CD4-positive, alpha-beta T cell treated with Interleukin-15 for 4 hours (primary cell): ENCODE measurements at regions not wholly inside any gene's neighbourhood (a gene's known extent, or its start where the extent isn't known, plus 50 kb on each side); places are given as distances from the start of the nearest gene placed in this dataset.
"Not testable (repeated sequence)": the region's sequence is repeated elsewhere in the genome, so short reads cannot be mapped to it uniquely, and the experiment has no call there.

Experiments
- DNase-seq: peaks from one replicate; pipeline ENCODE4 v3.0.0-alpha.2; 2020; ENCODE audit warnings: low spot score

DNA sequence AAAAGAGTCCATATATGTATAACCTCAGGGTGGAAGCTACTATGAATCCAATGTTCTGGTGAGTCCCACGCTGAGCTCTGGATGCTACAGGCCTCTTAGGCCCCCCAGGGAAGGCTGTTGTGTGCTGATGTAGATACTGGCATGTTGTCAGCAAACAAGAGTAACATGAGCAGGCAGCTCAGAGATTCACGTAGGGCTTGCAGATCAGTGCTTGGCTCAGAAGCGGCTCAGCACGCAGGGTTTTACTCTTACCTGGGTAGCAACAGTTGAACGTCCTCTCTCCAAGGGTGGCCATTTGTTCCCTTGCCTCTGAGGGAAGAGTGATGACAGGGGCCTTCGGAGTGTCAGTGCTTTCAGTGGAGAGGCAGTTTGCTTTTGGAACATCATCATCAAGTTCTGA is 93.4 kb downstream of the ZFP64 start:
- DNase-seq = no peak

DNA sequence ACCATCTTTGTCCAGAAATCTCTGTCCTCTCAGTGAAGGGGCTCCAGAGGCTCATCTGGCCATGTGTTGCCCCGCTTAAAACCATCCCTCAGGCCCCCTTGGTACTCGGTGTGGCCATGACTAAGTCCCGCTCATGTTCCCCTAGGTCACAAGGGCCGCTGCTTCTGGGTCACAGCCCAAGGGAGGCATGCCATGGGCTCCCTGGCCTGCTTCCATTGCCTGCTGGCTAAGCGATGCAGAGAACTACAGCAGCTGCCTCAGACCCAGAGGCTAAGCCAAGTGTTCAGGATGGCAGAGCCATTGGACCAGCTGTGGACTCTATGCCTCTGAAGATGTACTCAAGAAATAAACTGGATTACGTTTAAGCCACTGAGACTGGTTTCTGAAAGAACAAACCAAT is 95.5 kb downstream of the ZFP64 start:
- no peak for DNase-seq

DNA sequence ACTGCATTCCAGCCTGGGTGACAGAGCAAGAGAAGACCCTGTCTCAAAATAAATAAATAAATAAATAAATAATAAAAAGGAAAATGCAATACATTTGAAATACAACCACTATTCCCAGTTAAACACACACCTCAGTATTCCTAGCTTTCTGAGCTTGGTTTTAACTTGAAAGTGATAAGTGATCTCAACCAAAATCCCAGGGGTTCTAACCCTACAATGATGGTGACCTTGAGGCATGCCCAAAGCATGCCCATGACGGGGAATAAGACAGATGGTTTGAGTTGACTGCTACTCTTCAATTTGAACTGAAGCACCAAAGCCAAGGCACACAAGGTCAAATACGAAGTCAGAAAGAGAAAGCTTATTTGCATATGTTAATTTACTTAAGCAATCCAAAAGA is 96.9 kb downstream of the ZFP64 start:
- DNase-seq = no peak

DNA sequence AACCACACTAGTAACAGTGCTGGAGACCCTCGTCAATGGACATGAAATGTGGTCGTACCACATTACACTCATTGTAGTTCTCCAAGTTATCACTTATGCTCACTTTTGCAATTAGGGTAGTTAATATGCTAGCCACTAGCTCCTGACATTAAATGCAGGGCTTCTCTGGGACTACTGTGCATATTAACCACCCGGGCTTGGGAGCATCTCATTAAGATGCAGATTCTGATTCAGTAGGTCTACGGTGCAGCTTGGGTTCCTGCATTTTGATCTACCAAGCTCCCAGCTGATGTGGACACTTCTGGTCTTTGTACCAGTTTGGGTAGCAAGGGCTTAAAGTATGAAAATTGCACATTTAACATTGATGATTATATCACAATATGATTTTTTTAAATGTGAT is 98.0 kb downstream of the ZFP64 start:
- no peak for DNase-seq

DNA sequence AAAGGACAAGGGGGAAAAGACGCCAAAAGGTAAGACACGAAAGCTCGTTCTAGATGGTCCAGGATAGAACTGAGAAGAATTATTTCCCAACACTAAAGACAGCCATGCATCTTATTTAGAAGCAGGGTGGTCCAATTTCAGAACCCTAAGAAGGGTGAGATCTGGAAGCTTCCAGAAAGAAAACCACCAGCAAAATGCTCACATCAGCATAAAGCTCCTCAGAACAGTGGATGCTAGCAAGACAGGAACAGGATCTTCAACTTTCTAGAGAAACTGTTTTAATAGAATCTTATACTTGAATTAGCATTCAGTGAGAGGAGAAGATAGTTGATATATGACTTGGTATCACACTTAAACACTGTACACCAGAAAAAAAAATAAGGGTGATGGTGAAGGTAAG is 101.5 kb downstream of the ZFP64 start:
- DNase-seq = no peak

DNA sequence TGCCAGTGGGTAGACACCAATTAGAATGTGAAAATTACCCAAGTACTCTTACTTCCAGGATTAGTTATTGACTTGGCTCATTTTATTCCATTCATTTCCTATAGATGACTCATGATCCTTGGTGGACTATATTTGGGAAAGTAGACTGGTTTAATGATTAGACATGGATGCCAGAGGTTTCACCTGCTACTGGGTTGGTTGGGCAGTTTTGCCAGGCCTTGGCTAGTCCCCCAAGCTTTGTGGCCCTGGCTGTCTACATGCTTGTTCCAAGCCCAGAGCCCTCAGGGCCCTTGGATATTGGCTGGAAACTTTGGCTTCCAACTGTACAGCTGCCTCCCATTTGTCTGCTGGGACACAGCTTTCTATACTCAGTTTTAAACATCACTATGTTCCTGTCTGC is 104.1 kb downstream of the ZFP64 start:
- DNase-seq = no peak

DNA sequence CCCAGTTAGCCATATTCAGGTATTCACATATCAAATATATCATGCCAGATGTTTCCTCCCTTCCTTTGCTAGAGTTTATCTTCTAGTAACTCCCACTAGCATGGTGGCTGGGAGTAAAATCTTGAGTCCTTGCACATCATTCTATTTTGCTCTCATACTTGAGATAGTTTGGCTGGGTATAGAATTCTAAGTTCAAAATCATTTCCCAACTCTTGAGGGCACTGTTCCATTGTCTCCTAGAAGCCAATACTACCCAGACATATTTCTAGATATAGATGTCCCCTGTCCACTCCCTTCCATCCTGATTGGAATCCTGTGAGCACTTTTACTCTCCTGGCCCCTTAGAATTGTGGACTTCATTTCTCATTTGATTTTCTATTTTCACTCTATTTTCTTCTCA is 104.7 kb downstream of the ZFP64 start:
- DNase-seq = no peak

DNA sequence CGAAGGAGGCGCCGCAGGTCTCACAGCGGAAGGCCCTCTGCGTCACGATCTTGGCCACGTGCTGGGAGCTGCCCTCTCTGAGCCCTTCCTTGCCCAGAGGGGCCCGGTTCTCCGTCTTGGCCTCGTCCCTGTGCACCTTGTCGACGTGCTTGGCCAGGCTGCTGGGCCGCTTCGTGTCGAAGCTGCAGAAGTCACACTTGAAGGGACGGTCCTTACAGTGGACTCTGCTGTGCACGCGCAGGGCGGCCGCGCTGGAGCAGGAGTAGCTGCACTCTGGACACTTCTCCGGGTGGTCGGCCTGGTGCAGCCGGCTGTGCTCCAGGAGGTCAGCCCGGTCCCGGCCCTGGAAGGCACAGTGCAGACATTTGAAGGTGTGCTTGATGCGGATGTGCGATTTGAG is 106.9 kb downstream of the ZFP64 start:
- DNase-seq = no peak

DNA sequence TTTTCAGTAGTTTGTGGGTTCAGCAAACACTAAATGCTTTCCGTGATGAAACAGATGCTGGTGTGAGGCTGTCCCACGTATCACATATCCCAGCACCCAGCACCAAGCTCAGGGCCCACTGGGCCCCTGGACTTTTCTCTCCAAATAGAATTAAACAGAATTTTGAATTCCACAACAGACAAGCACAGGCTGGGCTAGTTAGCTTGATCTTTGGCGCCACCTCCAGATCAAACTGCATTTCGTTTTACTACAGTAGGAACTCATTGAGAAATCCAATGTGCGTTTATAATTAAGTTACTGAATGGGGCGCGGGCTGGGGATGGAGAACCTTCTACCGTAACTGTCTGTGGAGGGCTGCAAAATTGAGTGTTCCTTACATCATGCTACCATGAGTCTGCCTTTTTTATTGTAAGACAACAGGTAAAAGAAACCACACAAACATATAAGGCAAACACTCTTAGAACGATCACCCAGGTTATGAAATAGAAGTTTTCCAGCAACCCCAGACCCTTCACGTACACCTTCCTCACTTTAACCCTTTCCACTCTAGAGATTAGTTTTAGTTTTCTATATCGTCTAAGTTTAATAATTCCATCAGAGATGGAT is 107.8 kb downstream of the ZFP64 start:
- peak; percentile 46 for DNase-seq

DNA sequence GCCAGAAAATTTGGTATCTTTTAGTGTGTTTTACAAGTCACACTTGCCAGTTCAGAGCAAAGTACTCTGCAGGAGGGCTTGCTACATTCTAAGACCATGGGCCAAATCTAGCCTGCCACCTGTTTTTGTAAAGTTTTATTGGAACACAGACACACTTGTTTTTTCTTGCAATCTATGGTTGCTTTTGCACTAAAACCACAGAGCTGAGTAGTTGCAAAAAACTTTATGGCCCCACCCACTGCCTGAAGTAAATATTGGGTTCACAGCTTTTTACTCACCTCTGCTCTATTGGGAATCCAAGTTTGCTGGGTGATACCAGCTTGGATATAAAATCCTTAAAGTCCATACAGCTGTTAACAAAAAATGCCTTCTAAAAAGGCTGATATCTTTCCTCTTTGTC is 109.0 kb downstream of the ZFP64 start:
- DNase-seq = peak; percentile 5

DNA sequence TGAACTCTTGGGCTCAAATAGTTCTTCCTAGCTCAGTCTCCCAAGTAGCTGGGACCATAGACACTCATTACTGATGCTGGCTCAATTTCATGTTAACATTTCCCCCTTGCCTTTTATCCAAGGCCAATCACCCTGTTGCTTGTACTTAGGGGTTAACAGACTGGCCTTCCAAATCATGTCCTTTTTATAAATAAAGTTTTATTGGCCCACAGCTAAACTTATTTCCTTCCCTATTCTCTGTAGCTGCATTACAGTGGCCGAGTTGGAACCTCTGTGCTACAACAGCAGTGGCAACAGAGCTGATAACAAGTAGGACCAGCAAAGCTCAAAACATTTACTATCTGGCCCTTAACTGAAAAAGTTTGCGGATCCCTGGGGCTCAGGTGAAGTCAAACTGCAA is 109.8 kb downstream of the ZFP64 start:
- no peak for DNase-seq

DNA sequence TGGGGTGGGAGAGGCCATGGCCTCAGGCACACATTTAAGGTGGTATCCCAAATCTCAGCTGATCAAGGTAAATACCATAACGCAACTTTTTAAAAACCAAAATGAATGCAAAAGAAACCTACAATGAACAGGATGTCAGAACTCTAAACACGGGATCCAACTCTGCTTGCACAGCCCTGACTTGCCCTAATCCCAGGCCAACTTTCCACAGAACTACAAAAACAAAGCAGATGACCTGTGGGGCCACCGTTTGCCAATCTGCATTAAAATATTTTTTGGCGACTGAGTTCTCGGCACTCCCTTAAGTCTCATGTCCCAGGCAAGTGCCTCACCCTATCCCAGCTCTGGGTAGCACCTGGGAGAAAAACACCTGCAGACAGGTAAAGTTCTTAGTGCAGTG is 110.5 kb downstream of the ZFP64 start:
- DNase-seq = no peak

DNA sequence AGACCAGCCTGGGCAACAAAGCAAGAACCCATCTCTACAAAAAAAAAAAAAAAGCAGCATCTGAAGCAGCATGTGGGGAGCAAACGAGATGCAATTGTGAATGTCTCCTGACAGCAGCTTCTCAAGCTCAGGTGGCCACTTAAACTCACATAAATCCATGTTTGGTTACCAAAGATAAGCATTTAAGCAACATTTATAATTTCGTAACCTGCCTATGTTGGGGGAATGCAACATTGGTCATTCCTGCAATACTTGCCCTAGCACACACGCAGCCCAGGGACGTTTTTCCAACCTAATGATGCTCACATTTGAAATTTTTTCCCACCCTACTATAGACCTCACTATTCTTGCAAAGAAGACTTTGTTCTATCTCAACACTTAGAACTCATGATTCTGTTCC is 113.3 kb downstream of the ZFP64 start:
- DNase-seq = no peak

DNA sequence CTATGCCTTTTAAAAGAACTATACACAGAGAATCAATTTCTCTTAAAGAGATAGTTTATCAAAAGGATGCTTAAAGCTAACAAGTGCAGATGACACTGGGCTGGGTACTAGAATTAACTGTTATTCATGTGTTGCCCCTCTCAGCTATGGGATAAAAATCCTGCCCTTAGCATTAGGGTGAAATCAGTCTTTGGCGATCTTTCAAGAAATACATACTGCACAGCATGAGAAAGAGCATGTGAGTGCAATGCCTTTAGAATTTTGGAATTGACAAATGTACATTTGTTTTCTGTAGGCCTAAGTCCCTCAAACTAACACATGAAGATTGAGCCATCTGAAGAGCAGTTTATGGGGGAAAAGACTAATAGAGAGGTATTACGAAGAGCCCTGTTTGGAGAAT is 115.4 kb downstream of the ZFP64 start:
- no peak for DNase-seq

DNA sequence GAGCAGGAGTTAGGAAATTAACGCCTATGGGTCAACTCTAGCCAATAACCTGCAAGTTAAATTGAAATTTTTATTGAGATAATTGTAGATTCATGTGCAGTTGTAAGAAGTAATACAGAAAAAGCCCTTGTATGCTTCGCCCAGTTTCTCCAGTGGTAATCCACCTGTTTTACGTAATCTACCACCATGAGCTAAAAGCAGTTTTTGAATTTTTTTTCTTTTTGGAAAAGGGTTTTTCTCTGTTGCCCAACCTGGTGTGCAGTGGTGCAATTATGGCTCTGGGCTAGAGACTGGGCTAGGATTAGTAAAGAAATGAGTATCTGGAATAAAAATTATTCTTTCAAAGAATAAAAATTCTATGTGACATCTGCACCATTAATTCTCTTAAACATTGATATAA is 116.2 kb downstream of the ZFP64 start:
- DNase-seq = no peak

DNA sequence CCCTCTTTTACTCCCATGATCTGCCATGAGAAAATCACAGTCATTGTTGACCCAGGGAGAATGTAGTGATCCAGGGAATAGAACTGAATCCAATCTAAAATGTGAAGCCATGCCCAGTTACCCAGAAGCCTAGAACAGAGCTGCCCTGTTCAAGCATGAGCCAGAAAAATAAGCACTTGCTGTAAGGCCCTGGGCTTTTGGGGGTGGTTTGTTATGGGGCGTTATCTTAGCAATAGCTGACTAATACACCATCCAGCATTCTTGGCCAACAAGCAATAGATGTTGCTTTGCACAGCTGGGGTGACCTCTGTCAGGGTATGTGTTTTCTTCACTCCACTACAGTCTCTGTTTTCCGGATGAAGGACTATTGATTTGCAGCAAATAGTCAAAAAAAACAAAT is 120.4 kb downstream of the ZFP64 start:
- DNase-seq = no peak

DNA sequence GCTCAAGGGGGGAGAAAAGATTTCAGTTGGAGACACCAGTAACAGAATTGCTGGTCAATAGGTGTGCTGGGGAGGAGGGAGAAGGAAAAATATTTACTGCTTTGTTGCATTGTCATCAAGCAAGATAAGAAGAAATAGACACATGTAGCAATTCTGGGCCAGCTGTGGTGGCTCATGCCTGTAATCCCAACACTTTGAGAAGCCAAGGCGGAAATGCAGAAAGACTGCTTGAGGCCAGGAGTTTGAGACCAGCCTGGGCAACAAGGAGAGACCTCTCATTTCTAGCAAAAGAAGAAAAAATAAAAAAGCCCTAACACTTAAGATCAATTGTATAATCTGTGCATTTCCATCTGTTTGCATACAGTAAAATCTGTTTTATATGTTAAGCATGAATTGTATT is 126.6 kb downstream of the ZFP64 start:
- DNase-seq = no peak

DNA sequence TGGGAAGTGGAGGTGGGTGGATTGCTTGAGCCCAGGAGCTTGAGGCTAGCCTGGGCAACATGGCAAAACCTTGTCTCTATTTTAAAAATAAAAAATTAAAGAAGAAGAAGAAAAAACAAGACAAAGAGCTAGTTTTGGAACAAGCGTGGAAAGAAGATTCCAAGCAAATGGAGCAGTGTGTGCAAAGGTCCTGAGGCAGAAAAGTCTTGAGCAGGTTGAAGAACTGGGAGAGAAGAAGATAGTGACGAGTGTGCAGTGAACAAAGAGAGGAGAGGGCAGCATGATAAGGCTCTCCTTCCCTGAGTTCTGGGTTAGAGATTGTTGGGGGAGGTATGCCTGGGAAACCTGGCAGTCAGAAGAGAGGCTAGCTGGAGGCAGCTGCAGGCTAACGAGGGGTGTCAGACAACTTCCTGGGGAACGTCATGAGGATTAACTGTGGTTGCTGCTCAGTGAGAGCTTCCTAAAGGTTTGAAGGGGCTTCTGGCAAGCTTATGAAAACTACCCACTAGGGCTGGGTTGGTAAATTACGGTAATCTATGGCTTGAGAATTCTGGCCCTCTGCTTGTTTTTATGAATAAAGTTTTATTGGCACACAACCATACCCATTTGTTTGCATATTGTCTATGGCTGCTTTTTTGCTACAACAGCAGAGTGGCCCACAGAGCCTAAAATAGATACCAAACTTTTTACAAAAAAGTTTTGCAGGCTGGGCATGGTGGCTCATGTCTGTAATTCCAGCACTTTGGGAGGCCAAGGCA is 128.9 kb downstream of the ZFP64 start:
- no peak for DNase-seq

DNA sequence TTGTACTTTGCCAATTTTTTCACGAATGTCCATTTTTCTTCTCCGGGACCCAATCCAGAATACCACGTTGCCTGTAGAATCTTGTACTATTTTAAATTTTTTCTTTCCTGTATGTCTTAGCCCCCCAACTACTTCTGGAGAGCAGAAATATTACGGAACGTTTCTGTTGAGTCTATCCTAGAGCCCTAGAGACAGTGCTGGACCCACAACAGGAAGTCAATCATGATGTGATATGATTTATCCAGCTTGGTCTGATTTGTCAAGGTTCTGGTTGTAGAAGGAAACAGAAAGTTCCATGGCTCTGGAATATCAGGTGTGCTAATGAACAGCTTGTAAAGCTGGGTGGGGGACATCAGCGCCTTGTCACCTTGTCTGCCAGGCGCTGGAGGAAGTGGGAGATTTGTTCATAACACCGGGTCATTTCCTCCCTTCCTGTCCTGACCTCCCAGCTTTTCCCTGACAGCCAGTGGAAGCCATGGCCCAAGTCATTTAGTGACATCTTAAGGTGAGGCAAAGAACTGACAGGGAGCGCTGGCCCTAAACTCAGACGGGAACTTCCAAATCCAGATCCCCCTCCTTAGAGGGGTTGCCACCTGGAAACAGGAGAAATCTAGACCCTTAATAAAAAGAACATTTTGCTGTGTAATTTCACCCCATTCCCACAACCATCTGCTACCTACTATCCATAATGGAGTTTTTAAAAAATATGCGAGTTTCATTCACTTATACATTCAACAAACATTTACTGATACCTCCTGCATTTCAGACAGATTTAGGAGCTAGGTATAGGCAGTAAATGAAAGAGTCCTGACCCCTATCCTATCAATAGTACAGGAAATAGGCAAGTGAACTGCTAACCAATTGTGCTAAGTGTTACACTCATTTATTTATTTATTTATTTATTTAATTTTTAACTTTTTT is 130.5 kb downstream of the ZFP64 start:
- no peak for DNase-seq

DNA sequence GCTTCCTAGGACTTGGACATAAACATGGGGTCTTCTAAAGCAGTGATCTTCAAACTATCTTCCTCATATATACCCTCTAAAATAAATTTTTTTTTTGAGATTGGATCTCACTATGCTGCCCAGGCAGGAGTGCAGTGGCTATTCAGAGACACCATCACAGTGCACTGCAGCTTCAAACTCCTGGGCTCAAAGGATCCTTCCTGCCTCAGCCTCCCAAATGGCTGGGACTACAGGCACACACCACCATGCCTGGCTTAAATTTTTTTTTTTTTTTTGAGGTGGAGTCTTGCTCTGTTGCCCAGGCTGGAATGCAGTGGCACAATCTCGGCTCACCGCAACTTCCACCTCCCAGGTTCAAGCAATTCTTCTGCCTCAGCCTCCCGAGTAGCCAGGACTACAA is 134.4 kb downstream of the ZFP64 start:
- not testable (repeated sequence) for DNase-seq

DNA sequence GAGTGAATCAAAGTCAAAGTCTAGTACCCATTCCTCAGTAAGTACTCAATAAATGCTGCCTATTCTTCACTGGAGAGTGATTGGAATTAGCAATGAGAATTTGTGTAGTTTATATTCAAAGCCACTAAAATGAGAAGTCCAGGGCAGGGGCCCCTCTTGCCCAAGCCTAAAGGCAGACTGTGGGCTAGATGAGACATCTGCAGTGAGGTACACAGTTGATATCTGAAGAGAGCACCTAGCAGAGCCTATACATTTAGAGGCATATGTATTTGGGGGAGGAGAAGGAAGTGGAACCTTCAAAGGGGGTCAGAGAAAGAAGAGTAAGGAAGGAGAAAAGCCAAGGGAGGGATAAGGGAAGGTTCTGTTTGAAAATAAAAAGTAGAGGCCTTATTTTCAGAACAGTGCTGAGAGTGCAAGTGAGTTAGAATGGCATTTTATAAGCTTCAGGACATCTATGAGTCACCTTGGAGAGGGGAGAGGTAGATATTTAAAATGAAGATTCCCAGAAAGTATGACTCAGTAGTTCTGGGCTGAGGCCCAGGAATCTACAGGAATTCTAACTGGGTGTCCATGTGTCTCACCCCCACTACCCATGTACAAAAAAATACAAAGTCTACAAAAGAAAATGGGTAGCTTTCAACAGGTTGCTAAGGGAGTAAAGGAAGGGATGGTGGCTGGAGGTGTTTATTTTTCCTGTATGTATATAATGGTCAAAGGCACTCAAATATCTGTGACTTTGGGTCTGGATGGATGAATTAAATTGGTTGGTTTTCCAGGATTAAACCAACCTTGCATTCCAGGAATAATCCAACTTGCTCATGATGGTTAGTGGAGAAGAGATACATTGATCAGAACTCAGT is 135.1 kb downstream of the ZFP64 start:
- no peak for DNase-seq

DNA sequence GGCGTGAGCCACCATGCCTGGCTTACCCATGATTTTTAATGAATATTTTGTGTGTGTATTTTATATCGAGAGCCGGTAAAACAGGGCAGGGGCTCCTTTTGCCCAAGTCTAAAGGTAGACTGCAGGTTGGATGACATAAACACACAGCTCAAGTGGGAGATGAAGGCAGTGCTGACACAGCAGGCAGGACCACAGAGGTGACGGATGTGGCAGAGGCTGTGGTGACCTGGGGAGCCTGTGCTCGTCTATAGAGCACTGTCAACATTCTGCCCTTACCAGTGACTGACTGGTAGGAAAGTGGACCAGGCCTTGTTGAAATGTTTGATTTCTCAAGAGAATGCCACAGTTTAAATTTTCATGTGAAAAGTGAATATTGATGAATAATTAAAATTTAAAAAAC is 137.5 kb downstream of the ZFP64 start:
- DNase-seq = peak; percentile 21
